ENCODE measurements at regions not wholly inside any gene's neighbourhood (a gene's known extent, or its start where the extent isn't known, plus 50 kb on each side); places are given as distances from the start of the nearest gene placed in this dataset.

DNA sequence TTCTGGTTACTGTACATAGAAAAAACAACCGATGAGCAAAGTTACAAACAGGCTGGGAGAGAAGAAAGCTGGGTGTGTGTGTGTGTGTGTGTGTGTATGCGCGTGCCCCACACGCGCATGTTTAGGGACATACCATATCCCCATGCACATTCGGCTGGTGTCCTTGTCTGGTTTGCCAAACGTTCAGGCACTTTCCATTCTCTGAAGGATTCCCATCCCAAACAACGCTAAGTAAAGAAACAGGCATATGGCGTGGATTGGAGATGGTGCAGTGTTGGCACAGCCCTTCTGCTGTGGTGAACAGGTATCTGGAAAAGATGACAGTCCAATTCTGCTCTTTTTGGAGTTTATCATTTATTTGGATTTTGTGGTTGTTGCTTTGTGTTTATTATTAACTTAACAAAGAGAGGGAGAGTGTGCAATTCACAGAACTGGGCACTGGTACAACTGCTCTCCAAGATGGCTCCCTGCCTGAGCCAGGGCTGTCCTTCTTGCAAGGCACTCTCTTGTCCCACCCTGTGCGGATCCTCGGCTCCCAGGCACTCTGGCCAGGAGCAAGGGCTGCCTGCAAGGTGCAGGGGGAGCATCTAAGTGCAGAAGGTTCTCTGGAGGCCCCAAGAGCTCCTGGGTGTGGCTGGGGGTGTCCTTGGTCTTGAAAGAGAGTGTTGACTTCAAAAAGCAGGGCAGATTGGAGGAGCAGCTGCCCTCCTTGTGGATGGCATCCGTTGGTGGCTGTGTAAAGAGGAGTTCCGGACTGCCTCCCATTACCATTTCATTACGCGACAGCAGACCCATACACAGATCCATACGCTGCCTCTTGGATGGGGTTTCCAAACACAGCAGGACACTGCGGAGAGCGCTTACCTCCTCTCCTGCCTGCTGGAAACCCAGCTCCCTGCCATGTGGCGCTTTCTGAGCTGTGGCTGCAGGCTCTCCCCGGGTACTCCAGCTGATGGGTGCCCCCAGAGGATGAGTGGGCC, 263.1 kb downstream of the ZNF536 start:
- no peak for DNase-seq (ENCODE audit: low read depth in 2 of 2)

DNA sequence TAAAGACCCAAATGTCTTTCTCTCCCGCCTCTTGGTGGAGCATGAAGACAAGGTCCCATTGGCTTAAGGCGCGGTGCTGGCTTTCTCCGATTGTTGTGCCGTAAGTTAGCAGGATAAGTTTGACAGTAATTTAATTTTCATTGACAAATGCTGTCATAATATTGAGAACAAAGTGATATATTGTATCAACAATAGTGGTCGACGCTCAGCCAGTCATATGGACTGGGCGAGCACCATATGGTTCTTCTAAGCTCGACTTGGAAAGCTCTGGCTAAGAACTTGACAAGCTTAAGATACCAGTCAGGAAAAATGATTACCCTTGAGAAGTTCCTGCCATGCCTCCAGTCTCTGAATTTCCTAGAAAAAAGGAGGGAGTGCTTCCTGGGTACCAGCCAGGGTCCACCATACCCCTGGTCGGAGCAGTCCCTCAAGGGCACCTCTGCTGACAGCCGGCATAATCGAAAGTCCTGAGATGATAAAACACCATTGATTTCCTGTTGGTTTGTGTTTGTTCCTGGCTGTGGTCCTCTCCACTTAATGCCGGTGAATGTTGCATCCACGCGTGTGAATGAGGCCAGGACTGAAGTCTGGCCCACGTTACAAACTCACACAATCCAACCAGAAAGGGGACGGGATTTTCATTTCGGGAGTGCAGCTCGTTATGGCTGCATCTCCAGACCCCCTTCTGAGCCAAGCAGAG, 262.1 kb downstream of the ZNF536 start:
- no peak for DNase-seq (ENCODE audit: low read depth in 2 of 2)

DNA sequence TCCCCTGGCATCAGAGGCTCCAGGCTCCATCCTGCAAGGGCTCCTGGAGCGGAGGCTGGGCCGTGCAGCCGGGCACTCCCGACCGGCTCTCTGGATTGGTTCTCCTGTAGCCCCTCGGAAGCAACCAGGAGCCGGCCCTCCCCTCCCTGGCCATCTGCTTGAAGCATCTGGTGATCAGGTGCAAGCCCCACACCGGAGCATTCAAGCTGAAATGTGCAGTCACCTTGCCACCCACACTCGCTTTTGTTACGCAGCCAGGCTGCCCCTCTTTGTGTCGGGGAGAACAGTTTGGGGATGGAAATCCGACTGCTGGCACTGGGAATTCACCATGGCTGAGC, 258.8 kb downstream of the ZNF536 start:
- DNase-seq (ENCODE audit: low read depth in 2 of 2), result no peak

DNA sequence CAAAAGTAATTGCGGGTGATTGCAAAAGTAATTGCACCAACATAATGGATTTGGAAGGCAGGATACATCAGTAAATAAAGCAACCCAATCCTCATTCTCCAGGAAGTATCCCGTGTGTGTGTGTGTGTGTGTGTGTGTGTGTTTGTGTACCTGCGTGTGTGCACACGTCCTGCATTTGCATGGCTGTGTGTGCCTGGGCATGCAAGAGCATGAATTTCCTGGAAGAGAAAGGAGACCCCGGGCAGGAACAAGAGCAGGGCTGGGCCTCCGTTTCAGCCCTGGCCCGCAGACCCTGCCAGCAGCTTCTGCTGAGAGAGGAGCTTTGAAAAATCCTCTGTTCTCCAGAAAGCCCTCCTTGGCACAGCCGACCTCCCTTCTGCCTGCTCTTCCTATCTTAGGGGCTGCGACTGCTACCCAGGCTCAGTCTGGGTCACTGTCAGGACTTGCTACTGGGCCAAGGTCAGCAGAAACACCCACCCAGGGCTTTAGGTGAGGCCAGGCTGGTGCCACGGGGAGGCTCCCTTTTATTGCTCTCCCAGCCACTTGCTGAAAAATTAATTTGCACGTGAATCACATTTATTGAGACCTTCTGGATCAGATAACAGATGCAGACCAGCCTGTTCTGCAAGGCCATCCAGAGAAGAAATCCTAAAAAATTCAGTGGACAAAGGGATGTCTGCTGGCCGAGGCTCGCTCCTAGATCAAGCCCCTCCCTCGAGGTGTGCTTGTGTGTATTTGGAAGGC, 258.3 kb downstream of the ZNF536 start:
- DNase-seq (ENCODE audit: low read depth in 2 of 2), result no peak

DNA sequence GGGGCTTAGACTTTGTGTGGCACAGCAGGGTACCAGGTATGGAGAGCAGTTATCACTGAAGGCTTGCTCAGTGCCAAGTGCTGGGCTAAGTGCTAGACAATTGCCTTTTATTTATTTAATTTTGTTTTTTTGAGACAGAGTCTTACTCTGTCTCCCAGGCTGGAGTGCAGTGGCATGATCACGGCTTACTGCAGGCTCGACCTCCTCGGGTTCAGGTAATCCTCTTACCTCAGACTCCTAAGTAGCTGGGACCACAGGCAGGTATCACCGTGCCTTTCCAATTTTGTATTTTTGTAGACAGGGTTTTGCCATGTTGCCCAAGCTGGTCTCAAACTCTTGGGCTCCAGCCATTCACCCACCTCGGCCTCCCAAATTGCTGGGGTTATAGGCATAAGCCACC, 256.9 kb downstream of the ZNF536 start:
- DNase-seq (ENCODE audit: low read depth in 2 of 2), result no peak

DNA sequence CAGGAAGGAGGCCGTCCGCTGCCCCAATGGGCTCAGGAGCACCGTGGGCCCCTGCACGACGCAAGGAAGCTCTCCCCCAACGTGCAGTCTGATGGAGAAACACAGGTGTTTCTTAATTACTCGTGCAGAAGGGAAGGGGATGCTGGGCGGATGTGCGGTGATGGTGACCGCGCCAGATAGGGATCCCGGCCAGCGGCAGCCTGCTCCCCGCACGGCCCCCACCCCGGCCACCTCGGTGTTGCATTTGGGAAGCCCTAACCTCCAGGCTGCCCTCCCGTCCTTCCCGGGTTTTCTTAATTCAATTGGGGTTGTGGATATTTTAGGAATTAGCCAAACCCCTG, 254.4 kb downstream of the ZNF536 start:
- no peak for DNase-seq (ENCODE audit: low read depth in 2 of 2)

DNA sequence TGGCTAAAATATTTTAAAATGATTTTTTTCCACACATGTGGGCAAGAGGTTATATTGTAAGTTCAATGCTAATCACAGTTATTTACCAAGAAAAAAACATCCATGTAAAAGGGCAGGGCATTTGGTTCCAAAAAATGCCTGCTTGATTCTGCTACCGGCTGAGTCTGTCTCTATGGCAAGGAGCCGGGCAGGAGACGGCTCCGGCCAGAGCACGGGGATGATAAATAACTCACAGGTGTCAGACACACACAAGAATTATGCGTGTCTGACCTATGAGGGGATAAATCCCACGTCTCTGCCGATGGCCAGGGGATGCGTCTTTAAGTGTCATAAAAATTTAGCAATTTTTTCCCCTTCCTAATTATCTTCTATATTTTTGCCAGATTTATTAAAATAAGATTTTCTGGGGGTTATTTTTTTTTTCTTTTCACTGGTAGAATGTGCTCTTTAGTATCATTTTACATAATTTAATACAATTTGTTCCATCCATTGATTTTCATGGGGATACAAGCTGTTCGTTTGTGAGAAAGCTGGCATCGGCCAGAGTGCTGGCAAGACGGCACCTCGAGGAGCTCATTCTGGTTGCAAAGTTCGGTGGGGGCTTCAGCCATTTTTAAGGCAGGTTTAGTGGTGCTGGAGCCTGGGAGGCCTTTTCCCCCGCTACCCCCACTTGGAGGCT, 253.9 kb downstream of the ZNF536 start:
- no peak for DNase-seq (ENCODE audit: low read depth in 2 of 2)

DNA sequence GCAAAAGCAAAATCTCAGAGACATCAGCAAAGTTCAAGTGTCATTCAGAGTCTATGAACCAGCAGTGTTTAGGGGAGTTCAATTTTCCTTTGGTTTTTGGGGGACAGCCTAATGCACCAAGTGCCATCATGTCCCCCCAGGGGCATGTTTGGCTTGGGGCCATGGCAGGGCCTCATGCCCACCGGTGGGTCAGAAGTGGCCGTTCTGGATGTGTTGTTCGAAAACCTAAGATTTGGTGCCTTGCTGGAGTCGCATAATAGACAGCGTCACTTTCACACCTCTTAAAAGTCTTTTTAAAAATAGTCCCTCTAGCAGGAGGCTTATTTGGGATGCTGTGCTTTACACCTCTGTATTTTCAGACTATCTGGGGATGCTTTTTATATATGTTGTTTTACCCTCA, 250.1 kb downstream of the ZNF536 start:
- no peak for DNase-seq (ENCODE audit: low read depth in 2 of 2)

DNA sequence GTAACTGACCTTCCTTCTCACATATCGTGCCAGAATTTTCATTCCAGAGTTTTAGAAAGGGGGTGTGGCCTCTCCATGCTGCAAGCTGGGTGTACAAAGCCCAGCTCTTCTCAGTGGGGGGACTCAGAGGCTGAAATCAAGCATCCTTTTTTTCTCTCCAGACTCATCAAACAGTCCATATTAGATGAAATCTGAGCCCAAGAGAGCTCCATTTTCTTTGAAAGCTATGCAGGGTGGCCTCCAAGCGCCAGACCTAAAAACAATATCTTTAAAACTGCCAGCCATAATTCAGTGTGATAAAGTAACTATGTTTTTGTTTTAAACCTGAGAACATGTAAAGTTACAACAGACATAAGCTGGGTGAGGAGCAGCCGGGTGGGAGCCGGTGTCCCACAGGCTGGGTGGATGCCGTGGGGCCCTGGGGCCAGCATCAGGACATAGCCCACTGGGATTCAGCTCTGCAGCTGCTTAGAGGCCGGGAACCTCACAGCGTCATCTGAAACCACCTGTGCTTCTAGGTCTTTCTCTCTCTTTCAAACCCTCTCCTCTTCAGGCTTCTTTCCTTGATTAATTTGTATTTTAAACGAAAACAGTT, 249.2 kb downstream of the ZNF536 start:
- no peak for DNase-seq (ENCODE audit: low read depth in 2 of 2)

DNA sequence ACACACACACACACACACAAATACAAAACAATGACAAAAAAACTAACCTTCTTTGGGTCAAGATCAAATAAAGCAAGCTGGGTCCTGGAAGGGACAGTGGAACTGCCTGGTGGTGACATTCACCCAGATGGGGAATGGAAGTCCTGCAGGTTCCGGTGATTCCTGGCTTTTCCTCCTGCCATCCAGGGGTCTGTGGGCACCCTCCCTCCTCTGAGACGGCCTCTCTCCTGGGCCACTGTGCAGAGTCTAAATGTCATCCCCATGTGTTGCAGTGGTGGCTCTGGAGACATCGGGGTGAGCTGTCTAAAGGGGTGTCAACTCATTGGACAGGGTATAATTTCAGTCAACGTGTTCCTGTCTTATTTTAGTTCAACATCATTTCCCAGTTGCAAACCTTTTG, 248.2 kb downstream of the ZNF536 start:
- DNase-seq (ENCODE audit: low read depth in 2 of 2), result no peak

DNA sequence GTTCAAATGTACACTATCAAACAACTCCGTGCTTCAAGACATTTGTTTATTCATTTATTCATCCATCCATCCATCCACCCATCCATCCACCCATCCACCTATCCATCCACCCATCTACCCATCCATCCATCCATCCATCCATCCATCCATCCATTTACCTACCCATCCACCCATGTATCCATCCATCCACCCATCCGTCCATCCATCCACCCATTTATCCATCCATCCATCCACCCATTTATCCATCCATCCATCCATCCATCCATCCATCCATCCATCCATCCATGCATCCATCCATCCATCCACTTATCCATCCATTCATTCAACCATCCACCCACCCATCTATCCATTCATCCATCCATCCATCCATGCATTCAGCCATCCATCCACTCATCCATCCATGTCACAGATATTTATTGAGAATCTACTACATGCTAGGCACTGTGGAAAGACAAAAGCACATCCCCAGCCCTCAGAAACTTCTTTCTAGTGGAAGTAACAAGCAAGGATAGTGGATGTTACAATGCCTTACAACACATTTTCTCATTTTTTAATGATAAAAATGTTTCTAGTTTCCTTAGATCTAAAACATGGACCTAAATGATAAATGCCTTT, 237.6 kb downstream of the ZNF536 start:
- DNase-seq (ENCODE audit: low read depth in 2 of 2), result no peak

DNA sequence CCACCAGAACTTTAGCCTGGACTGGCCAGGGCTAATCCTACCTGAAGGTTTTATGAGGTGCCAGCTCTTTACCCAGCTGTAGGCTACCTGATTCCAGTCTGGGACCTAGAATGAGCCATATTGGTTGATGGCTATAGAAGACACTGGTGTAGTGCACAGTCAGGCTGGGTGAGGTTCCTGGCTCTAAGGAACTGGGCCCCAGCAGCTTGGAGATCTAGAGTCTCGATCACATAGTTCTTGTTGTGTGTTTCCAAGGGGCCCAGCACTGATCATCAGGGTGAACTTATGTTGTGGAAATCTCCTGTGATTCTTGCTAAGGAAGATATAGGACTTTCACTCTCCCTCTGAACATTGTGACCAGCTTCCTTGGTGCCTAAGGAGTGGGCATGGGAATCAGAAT, 236.3 kb downstream of the ZNF536 start:
- DNase-seq (ENCODE audit: low read depth in 2 of 2), result no peak

All from stimulated activated CD8-positive, alpha-beta memory T cell treated with anti-CD3 and anti-CD28 coated beads, Interleukin-15, amount 100 ng/mL, for 48 hours (primary cell).